IMR-90 (cell line): ENCODE measurements at regions not wholly inside any gene's neighbourhood (a gene's known extent, or its start where the extent isn't known, plus 50 kb on each side); places are given as distances from the start of the nearest gene placed in this dataset.

ENCODE experiments used
- BHLHE40 ChIP-seq: fragments of 150-350 bp; IDR thresholded peaks from 2 replicates; pipeline ENCODE4 v1.6.1; 2016; ENCODE audit warnings: mild to moderate bottlenecking, low read depth, low read length
- FOS ChIP-seq: fragments of 150-350 bp; IDR thresholded peaks from 2 replicates; pipeline ENCODE4 v1.6.1; 2016; ENCODE audit warnings: low read depth, low read length
- MAZ ChIP-seq: IDR thresholded peaks from 2 replicates; pipeline ENCODE4 v1.6.1; 2012; ENCODE audit warnings: low read depth, mild to moderate bottlenecking, low read length, improper control_type of control experiment, moderate library complexity, borderline replicate concordance
- POLR2A ChIP-seq: IDR thresholded peaks from 2 replicates; pipeline ENCODE4 v1.6.1; 2012; ENCODE audit warnings: mild to moderate bottlenecking, low read depth, low read length
- TF ChIP-seq, protein P1 (sequence below): conservative IDR thresholded peaks from 2 replicates; pipeline ENCODE4 v1.5.1; 2012; ENCODE audit warnings: mild to moderate bottlenecking, low read depth, low read length, improper control_type of control experiment

DNA sequence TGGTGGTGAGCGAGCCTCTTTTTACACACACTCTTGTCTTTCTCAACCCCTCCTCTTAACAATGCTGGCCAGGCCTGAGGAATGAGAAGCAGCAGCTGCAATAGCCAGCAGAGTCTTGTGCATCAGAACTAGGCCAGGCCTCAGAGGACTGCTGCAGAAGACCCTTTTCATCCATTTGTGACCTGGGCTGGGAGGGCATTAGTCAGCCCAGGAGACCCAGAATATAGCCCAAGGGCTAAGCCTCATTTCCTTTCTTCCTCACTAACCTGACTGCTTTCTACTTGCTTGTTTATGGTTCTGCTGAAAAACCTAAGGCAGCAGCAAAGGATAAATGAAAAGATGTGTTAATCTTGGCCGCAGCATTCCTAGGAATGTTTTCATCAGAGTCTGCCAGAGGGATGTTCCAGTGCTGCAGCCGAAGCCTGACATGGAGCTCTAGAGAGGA is 254.7 kb upstream of the AR start:
- TF ChIP-seq, protein P1, sequence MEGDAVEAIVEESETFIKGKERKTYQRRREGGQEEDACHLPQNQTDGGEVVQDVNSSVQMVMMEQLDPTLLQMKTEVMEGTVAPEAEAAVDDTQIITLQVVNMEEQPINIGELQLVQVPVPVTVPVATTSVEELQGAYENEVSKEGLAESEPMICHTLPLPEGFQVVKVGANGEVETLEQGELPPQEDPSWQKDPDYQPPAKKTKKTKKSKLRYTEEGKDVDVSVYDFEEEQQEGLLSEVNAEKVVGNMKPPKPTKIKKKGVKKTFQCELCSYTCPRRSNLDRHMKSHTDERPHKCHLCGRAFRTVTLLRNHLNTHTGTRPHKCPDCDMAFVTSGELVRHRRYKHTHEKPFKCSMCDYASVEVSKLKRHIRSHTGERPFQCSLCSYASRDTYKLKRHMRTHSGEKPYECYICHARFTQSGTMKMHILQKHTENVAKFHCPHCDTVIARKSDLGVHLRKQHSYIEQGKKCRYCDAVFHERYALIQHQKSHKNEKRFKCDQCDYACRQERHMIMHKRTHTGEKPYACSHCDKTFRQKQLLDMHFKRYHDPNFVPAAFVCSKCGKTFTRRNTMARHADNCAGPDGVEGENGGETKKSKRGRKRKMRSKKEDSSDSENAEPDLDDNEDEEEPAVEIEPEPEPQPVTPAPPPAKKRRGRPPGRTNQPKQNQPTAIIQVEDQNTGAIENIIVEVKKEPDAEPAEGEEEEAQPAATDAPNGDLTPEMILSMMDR: no peak
- no peak for TF ChIP-seq BHLHE40
- no peak for TF ChIP-seq POLR2A
- TF ChIP-seq MAZ: no peak
- TF ChIP-seq FOS: no peak
